Left lung (tissue), 4 donors: ENCODE measurements at regions not wholly inside any gene's neighbourhood (a gene's known extent, or its start where the extent isn't known, plus 50 kb on each side); places are given as distances from the start of the nearest gene placed in this dataset.

Source experiments
- ATAC-seq: fragments of 200-7000 bp; cut with Tn5 transposase; one replicate; pipeline ENCODE4 v1.9.1; 2020; ENCODE audit warnings: moderate library complexity
- DNase-seq, 4 donors: peaks; one replicate each; pipeline ENCODE4 v3.0.0-alpha.2; 2013 to 2020
- H3K27ac ChIP-seq, 2 donors: fragments of 200-600 bp; sonication (generic) in 1 of 2; one replicate each; pipeline versions ENCODE4 v1.5.0 to v1.8.0; 2020 to 2021
- H3K27me3 ChIP-seq, 2 donors: fragments of 200-600 bp; sonication (generic) in 1 of 2; one replicate each; pipeline versions ENCODE4 v1.5.0 to v1.8.0; 2020 to 2021
- H3K36me3 ChIP-seq, 2 donors: fragments of 200-600 bp; sonication (generic) in 1 of 2; one replicate each; pipeline versions ENCODE4 v1.5.0 to v1.8.0; 2020 to 2021
- H3K4me1 ChIP-seq, 2 donors: fragments of 200-600 bp; one replicate each; pipeline ENCODE4 v1.8.0; 2021
- H3K4me3 ChIP-seq, 2 donors: fragments of 200-600 bp; sonication (generic) in 1 of 2; one replicate each; pipeline versions ENCODE4 v1.5.0 to v1.8.0; 2020 to 2021; ENCODE audit warnings: mild to moderate bottlenecking in 1 of 2
- H3K9me3 ChIP-seq, 2 donors: fragments of 200-600 bp; sonication (generic) in 1 of 2; one replicate each; pipeline versions ENCODE4 v1.5.0 to v1.8.0; 2020 to 2021
- CTCF ChIP-seq, 2 donors: fragments of 200-600 bp; sonication (generic) in 1 of 2; IDR thresholded peaks; one replicate each; pipeline versions ENCODE4 v1.5.0 to v1.8.0; 2021; ENCODE audit warnings: antibody characterized with exemption in 2 of 2
- intact Hi-C, 2 donors: fragments of 100-400 bp; cut with DNase I; formaldehyde crosslinking; loops; one replicate each; pipeline versions ENCODE4 v1.11.2 to v1.14.2; 2022
- donor health status: DM: no; HTN: yes; CAD: no.
- donor health status: DM: no; HTN: no; CAD: no.

GRCh38 chr13:71339736-71340135, 527.3 kb downstream of the DACH1 start:
- H3K36me3 ChIP-seq: no peaks in the 10 kb centered on the region
- peaks cover 0 to 4% of the 10 kb centered on the region in 2 donors for H3K9me3 ChIP-seq
- TF ChIP-seq CTCF (IDR thresholded peaks at IDR 0.05): no peak
- H3K27ac ChIP-seq: no peak overlapping the region
- H3K4me1 ChIP-seq: no peaks in the 10 kb centered on the region
- ATAC-seq (no peak), DNase-seq (no peak)
- no peaks in the 10 kb centered on the region for H3K27me3 ChIP-seq
- intact Hi-C loops: no loop called here
- no peak overlapping the region for H3K4me3 ChIP-seq

- intact Hi-C loops: no loop called here
Measured at GRCh38 chr13:71339005-71339404, 528.0 kb downstream of the DACH1 start.

GRCh38 chr13:71338070-71338469, 528.9 kb downstream of the DACH1 start:
- DNase-seq (no peak), ATAC-seq (no peak)
- intact Hi-C loops: no loop called here
- Histone ChIP-seq H3K4me1 (no peaks in the 10 kb centered on the region), H3K4me3 (no peak overlapping the region), H3K36me3 (no peaks in the 10 kb centered on the region), H3K27me3 (no peaks in the 10 kb centered on the region), H3K27ac (no peak overlapping the region), H3K9me3 (no peaks in the 10 kb centered on the region)
- no peak for TF ChIP-seq CTCF (IDR thresholded peaks at IDR 0.05)

More at GRCh38 chr13:71339005-71339404, 528.0 kb downstream of the DACH1 start:
- TF ChIP-seq CTCF (IDR thresholded peaks at IDR 0.05): no peak
- no peak for ATAC-seq
- no peak for DNase-seq
- H3K27me3 ChIP-seq: no peaks in the 10 kb centered on the region
- no peaks in the 10 kb centered on the region for H3K36me3 ChIP-seq
- no peak overlapping the region for H3K27ac ChIP-seq
- H3K9me3 ChIP-seq: peaks cover 0 to 3% of the 10 kb centered on the region in 2 donors
- no peak overlapping the region for H3K4me3 ChIP-seq
- no peaks in the 10 kb centered on the region for H3K4me1 ChIP-seq

- H3K36me3 ChIP-seq: no peaks in the 10 kb centered on the region
- no peak overlapping the region for H3K27ac ChIP-seq
- intact Hi-C loops: no loop called here
- no peaks in the 10 kb centered on the region for H3K27me3 ChIP-seq
- H3K4me3 ChIP-seq: no peak overlapping the region
- DNase-seq (no peak), ATAC-seq (no peak)
- no peak for TF ChIP-seq CTCF (IDR thresholded peaks at IDR 0.05)
- H3K4me1 ChIP-seq: no peaks in the 10 kb centered on the region
- no peaks in the 10 kb centered on the region for H3K9me3 ChIP-seq
Measured at GRCh38 chr13:71327266-71327665, 539.7 kb downstream of the DACH1 start.

GRCh38 chr13:71325556-71325955, 541.4 kb downstream of the DACH1 start:
- Histone ChIP-seq H3K9me3 (no peaks in the 10 kb centered on the region), H3K4me1 (no peaks in the 10 kb centered on the region), H3K27me3 (no peaks in the 10 kb centered on the region), H3K36me3 (no peaks in the 10 kb centered on the region), H3K27ac (no peak overlapping the region), H3K4me3 (no peak overlapping the region)
- intact Hi-C loops: no loop called here
- ATAC-seq (no peak), DNase-seq (no peak)
- no peak for TF ChIP-seq CTCF (IDR thresholded peaks at IDR 0.05)
